HUES64 (cell line): ENCODE measurements at regions not wholly inside any gene's neighbourhood (a gene's known extent, or its start where the extent isn't known, plus 50 kb on each side); places are given as distances from the start of the nearest gene placed in this dataset.

Experiments
- H3K27ac ChIP-seq: 2 replicates; pipeline ENCODE4 v1.7.0; 2013; ENCODE audit warnings: low read depth, low read length, inconsistent platforms
- H3K27me3 ChIP-seq: 2 replicates; pipeline ENCODE4 v1.6.1; 2013; ENCODE audit warnings: mild to moderate bottlenecking, low read length; ENCODE audit not compliant: insufficient read depth
- H3K36me3 ChIP-seq: 2 replicates; pipeline ENCODE4 v1.6.1; 2013; ENCODE audit warnings: mild to moderate bottlenecking, low read length; ENCODE audit not compliant: insufficient read depth
- H3K4me1 ChIP-seq: 2 replicates; pipeline ENCODE4 v1.6.1; 2013; ENCODE audit warnings: mild to moderate bottlenecking, low read length, moderate library complexity; ENCODE audit not compliant: insufficient read depth
- H3K4me3 ChIP-seq: 2 replicates; pipeline ENCODE4 v1.5.1; 2013; ENCODE audit warnings: mild to moderate bottlenecking, low read length, moderate library complexity
- H3K9ac ChIP-seq: 2 replicates; pipeline ENCODE4 v1.6.1; 2013; ENCODE audit warnings: mild to moderate bottlenecking, low read depth, low read length
- H3K9me3 ChIP-seq: 2 replicates; pipeline ENCODE4 v1.6.1; 2013; ENCODE audit warnings: low read depth, low read length; ENCODE audit not compliant: insufficient read depth
- WGBS: fragments of 150-250, 120-280 bp; methylation state at CpG from one replicate; pipeline ENCODE4 v1.1.7; 2013; ENCODE audit warnings: missing lambda C conversion rate; 5-methylcytosine and 5-hydroxymethylcytosine counted together

- Histone ChIP-seq H3K4me3 (no peak overlapping the region), H3K27ac (no peak overlapping the region), H3K4me1 (peaks cover 16% of the 10 kb centered on the region), H3K9me3 (no peaks in the 10 kb centered on the region), H3K9ac (no peak overlapping the region), H3K36me3 (no peaks in the 10 kb centered on the region), H3K27me3 (no peaks in the 10 kb centered on the region)
- 90% methylated on average over 3 of the region's 3 CpGs for whole genome bisulfite sequencing
These were observed 653.7 kb downstream of the CCDC171 start for GRCh38 chr9:16206518-16206917.

DNA sequence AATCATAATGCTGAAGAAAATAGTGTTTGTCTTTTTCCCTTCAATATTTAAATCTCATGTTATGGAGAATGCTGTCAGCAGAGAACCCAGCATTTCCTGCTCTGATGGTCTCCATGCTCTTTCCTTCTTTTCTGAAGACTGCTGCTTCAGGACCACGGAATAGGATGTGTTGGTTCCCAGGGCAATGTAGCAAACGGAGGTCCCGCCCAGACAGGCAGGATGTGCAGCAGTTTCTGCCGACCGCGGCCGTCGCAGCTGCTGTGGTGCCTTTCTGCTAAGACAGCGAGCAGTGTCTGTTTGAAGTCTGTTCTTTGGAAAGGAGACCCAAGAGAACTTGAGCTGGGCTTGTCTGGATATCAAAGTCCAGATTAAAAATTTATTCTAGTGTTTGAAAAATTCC is 654.3 kb downstream of the CCDC171 start:
- Histone ChIP-seq H3K9me3 (no peaks in the 10 kb centered on the region), H3K36me3 (no peaks in the 10 kb centered on the region), H3K27me3 (no peaks in the 10 kb centered on the region), H3K9ac (no peak overlapping the region), H3K4me3 (no peak overlapping the region), H3K4me1 (peaks cover 16% of the 10 kb centered on the region), H3K27ac (no peak overlapping the region)
- 67% methylated on average over 9 of the region's 9 CpGs for WGBS

- 83% methylated on average over 1 of the region's 1 CpG for WGBS
- Histone ChIP-seq H3K4me3 (no peak overlapping the region), H3K9ac (no peak overlapping the region)
These were observed 657.6 kb downstream of the CCDC171 start for GRCh38 chr9:16210440-16210839.

GRCh38 chr9:16211946-16212345 is 658.5 kb downstream of the BNC2 start:
- Histone ChIP-seq H3K4me3 (no peak overlapping the region), H3K9me3 (no peaks in the 10 kb centered on the region), H3K9ac (no peak overlapping the region), H3K36me3 (no peaks in the 10 kb centered on the region), H3K27ac (no peak overlapping the region), H3K4me1 (peaks cover 3% of the 10 kb centered on the region; the same call in 1 of the 2 replicates), H3K27me3 (no peaks in the 10 kb centered on the region)
- WGBS: 94% methylated on average over 3 of the region's 3 CpGs

More at GRCh38 chr9:16210440-16210839, 657.6 kb downstream of the CCDC171 start:
- Histone ChIP-seq H3K9me3 (no peaks in the 10 kb centered on the region), H3K27me3 (no peaks in the 10 kb centered on the region), H3K4me1 (peaks cover 5% of the 10 kb centered on the region; the same call in 1 of the 2 replicates), H3K36me3 (no peaks in the 10 kb centered on the region), H3K27ac (no peak overlapping the region)

DNA sequence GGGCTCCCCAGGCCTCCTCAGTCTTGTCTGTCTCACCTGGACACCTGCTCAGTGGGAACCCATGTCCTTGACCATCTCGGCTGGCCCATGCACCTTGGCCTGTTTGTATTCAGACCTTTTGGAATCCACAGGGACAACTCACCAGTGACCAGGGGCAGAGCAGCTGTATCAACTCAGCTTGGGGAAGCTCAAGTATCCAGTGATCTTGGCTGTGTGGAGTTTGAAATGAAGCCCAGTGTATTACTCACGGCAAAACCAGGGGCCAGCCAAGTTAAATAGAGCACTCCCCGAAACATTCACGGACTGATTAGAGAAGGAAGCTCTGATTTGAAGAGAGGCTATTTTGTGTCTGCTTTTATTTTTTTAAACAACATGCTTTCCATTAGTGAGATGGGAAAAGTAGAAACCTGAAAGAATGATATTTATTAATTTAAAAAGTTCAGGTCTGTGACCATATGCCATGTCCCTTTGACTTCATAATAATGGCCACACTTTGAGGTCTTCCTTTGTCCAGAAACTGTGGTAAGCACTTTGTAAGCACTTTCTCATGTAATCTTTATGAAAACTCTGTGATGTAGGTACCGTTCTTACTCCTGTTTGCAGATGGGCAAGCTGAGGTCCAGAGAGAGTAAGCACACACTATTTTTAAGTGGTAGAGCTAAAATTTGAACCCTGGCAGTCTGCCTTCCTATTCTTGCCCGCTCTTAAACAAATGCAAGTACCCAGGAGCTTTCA is 656.5 kb downstream of the BNC2 start:
- Histone ChIP-seq H3K27me3 (no peaks in the 10 kb centered on the region), H3K4me1 (no peaks in the 10 kb centered on the region; the same call in 1 of the 2 replicates), H3K36me3 (no peaks in the 10 kb centered on the region), H3K9ac (no peak overlapping the region), H3K9me3 (no peaks in the 10 kb centered on the region), H3K27ac (no peak overlapping the region), H3K4me3 (no peak overlapping the region)
- 97% methylated on average over 6 of the region's 6 CpGs for WGBS

- 91% methylated on average over 15 of the region's 16 CpGs for WGBS
These were observed 655.7 kb downstream of the BNC2 start for GRCh38 chr9:16214677-16215352.

GRCh38 chr9:16215353-16215680 is 655.2 kb downstream of the BNC2 start:
- no peak overlapping the region for H3K9ac ChIP-seq
- no peaks in the 10 kb centered on the region for H3K27me3 ChIP-seq
- 97% methylated on average over 6 of the region's 6 CpGs for WGBS
- H3K4me3 ChIP-seq: no peak overlapping the region
- no peaks in the 10 kb centered on the region; the same call in 1 of the 2 replicates for H3K4me1 ChIP-seq
- no peaks in the 10 kb centered on the region for H3K36me3 ChIP-seq
- no peaks in the 10 kb centered on the region for H3K9me3 ChIP-seq
- no peak overlapping the region for H3K27ac ChIP-seq

More at GRCh38 chr9:16214677-16215352, 655.7 kb downstream of the BNC2 start:
- Histone ChIP-seq H3K4me1 (no peaks in the 10 kb centered on the region; the same call in 1 of the 2 replicates), H3K27me3 (no peaks in the 10 kb centered on the region), H3K9me3 (no peaks in the 10 kb centered on the region), H3K4me3 (no peak overlapping the region), H3K9ac (no peak overlapping the region), H3K36me3 (no peaks in the 10 kb centered on the region), H3K27ac (no peak overlapping the region)

DNA sequence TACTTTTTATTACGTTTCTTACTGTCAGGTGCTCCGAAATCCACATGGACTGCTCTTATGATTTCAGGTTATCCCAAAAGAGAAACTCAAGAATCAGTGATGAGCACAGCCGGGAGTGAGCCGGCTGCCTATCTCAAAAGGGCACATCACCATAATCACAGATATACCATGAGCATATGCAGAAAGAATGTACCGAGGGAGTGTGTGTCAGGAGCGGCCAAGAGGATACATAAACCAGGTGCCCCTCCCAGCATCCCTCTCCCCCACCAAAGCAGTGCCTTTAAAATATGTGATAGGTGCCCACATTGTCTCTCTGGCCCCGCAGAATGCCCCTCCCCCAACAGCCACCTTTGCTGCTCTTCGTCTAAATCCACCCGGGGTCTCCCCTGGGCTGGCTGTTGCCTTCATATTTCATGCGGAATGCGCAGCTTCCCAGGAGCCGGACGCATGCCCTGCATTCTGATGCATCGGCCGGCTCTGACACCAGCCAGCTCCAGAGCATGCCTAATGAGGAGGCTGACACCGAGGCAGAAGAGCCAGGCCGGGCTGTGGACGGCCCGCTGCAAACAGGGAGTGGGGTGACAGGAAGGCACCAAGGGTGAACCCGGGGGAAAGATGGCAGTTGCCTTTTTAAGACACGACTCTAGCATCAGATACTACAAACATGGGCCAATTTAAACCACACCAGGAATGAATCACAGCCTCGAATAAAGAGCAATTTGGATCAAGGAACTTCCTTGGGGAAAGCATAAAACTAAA is 652.3 kb downstream of the BNC2 start:
- no peaks in the 10 kb centered on the region for H3K9me3 ChIP-seq
- H3K36me3 ChIP-seq: no peaks in the 10 kb centered on the region
- no peak overlapping the region for H3K9ac ChIP-seq
- peaks cover 15% of the 10 kb centered on the region for H3K4me1 ChIP-seq
- H3K4me3 ChIP-seq: no peak overlapping the region
- WGBS: 91% methylated on average over 22 of the region's 22 CpGs
- H3K27ac ChIP-seq: no peak overlapping the region
- H3K27me3 ChIP-seq: no peaks in the 10 kb centered on the region

GRCh38 chr9:16221366-16221765 is 649.1 kb downstream of the BNC2 start:
- H3K27me3 ChIP-seq: no peaks in the 10 kb centered on the region
- no peak overlapping the region for H3K4me3 ChIP-seq
- no peaks in the 10 kb centered on the region for H3K36me3 ChIP-seq
- H3K4me1 ChIP-seq: peaks cover 18% of the 10 kb centered on the region
- H3K27ac ChIP-seq: no peak overlapping the region
- no peak overlapping the region for H3K9ac ChIP-seq
- no peaks in the 10 kb centered on the region for H3K9me3 ChIP-seq
- 83% methylated on average over 6 of the region's 6 CpGs for WGBS

GRCh38 chr9:16221822-16222547 is 648.5 kb downstream of the BNC2 start:
- H3K4me3 ChIP-seq: no peak overlapping the region
- H3K9ac ChIP-seq: no peak overlapping the region
- peak overlapping the region; percentile 25; the same call in 1 of the 2 replicates for H3K27ac ChIP-seq
- no peaks in the 10 kb centered on the region for H3K27me3 ChIP-seq
- H3K9me3 ChIP-seq: no peaks in the 10 kb centered on the region
- 55% methylated on average over 3 of the region's 3 CpGs for WGBS
- peaks cover 18% of the 10 kb centered on the region for H3K4me1 ChIP-seq
- no peaks in the 10 kb centered on the region for H3K36me3 ChIP-seq
